DMS79 treated with DMSO at 0.1 percent for 48 hours (cell line): ENCODE measurements at regions not wholly inside any gene's neighbourhood (a gene's known extent, or its start where the extent isn't known, plus 50 kb on each side); places are given as distances from the start of the nearest gene placed in this dataset.
"Not testable (repeated sequence)": the region's sequence is repeated elsewhere in the genome, so short reads cannot be mapped to it uniquely, and the experiment has no call there.

ENCODE experiments used
- DNase-seq: peaks from one replicate; lab custom pipeline; 2025; lab: John Stamatoyannopoulos, UW

DNA sequence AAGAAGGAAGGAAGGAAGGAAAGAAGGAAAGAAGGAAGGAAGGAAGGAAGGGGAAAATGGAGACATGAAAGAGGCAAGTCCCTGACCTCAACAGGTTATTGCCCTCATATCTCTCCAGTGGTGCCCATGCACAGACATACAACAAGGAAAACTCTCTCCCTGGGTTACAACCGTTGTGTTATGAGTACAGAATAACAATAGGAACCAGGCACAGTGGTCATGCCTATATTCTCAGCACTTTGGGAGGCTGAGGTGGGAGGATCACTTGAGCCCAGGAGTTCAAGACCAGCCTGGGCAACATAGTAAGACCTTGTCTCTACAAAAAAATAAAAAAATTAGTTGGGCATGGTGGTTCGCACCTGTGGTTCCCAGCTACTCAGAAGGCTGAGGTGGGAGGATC is 139.4 kb upstream of the HMGA2 start:
- DNase-seq, result no peak

GRCh38 chr12:65685514-65685913 is 138.8 kb upstream of the HMGA2 start:
- no peak for DNase-seq

GRCh38 chr12:65689508-65689907 is 134.8 kb upstream of the HMGA2 start:
- no peak for DNase-seq

GRCh38 chr12:65690477-65690876 is 133.8 kb upstream of the HMGA2 start:
- DNase-seq, result no peak

- no peak for DNase-seq
Observed at GRCh38 chr12:65694130-65694529, 130.2 kb upstream of the HMGA2 start.

DNA sequence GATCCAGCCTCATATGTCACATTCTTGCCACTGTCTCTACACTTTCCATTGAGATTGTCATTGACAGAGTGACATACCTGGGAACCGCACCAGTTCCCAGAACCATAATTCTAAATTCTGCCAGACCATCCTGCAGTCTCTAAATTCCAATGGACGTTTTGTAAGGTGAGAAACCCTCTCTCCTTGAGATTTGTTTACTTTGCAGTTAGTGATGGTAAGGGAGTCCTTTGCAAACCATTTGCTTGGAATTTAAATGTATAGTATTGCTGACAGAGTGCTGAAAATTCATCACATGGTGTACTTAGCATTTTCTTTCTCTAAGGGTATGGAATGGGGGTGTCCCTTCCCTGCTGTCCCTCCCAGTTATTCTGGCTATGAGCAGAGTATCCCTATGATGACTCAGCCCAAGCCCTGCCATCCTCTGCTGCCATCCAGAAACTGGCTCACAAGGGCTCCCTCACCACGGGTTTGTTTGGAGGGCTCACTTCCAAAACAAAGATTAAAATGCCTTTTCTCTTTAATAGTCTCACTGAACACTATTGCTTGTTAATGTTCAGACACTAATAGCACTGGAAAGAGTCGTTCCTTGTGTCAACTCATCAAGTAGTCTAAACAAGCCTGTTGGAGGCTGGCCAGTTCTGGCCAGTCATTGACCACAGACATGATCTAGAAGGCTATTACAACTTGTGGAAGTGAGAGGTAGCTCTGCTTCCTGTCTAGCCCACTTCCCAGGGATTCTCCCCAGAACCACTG is 129.0 kb upstream of the HMGA2 start:
- DNase-seq, result no peak

- no peak for DNase-seq
Observed at GRCh38 chr12:65696227-65696626, 128.1 kb upstream of the HMGA2 start.

GRCh38 chr12:65699251-65699650 is 125.0 kb upstream of the HMGA2 start:
- DNase-seq, result no peak

- DNase-seq, result no peak
Observed at GRCh38 chr12:65703176-65703575, 121.1 kb upstream of the HMGA2 start.

- no peak for DNase-seq
Observed at GRCh38 chr12:65705380-65705876, 118.9 kb upstream of the HMGA2 start.

DNA sequence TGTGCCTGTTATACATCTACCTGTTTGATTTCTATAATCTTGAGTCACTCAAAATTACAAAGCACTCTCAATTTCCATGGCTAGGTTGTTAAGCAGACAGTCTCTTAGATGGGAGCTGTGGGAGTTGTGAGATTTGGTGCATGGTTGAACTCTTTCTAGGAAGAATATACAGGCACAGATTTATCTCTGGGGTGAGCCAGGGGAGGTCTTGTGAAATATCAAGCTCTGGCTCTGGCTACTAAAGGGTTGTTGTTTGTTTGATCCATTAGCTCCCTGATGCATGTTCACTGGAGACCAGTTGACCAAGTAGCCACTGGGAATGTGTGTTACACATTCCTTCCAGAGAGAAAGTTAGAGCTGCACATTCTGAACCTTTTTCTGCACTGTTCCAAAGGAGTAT is 117.2 kb upstream of the HMGA2 start:
- DNase-seq, result no peak

DNA sequence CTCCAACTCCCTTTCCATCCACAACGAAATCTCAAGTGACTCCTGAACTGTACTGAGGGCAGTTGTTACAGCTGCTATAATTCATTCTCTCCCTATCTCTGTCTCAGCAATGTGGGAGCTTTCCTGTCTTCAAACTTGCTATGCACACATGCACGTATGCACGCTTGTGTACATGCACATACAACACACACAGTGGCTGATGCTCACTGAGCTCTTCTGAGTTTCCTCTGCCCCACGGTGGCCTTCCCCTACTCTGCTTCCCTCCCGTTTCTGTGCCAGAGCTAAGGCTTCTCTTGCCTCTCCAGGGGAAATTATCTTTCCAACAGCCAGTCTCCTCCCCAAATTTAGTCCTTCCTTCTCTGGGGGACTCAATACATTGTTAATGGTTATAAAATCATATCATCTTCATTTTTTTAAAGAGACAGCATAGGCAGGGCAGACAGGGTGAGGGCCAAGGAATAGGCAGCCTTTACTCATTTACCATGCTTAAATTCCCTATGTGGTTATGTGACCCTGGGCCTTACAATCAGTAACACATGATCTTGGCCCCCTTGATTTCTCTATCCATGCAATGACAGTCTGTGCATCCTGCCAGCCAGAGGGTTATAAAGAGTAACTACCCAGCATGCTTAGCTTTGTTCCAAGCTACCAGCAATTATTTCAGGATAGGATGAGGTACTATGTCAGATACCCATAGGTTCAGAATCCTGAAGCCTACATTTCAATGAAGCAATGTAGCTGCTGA is 111.9 kb upstream of the HMGA2 start:
- no peak for DNase-seq

DNA sequence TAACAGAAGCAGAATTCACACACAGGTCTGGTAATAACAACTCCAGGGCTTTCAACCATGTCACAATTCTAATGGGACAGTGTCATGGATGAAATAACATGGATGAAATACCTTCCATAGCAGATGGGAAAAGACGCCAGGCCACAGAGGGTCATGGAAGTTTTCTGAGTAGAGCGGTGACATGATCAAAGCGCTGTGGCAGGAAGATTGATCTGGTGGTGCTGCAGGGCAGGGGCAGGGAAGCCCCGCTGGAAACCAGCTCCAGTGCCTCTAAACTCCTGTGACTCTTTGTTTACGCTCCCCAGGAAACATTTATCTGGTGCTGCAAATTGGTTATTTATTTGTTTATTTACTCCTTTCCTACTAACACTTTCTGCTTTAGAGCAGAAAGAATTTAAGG is 108.3 kb upstream of the HMGA2 start:
- no peak for DNase-seq

GRCh38 chr12:65720136-65721130 is 103.8 kb upstream of the HMGA2 start:
- DNase-seq, result no peak

GRCh38 chr12:65721541-65722190 is 102.6 kb upstream of the HMGA2 start:
- DNase-seq, result no peak

- no peak for DNase-seq
Observed at GRCh38 chr12:65725376-65725775, 98.9 kb upstream of the HMGA2 start.

- DNase-seq, result no peak
Observed at GRCh38 chr12:65728455-65728847, 95.8 kb upstream of the HMGA2 start.

- no peak for DNase-seq
Observed at GRCh38 chr12:65728848-65729793, 95.2 kb upstream of the HMGA2 start.

- no peak for DNase-seq
Observed at GRCh38 chr12:65731771-65732170, 92.5 kb upstream of the HMGA2 start.

GRCh38 chr12:65733643-65734042 is 90.6 kb upstream of the HMGA2 start:
- not testable (repeated sequence) for DNase-seq

- no peak for DNase-seq
Observed at GRCh38 chr12:65734226-65734625, 90.1 kb upstream of the HMGA2 start.
